ENCODE measurements at regions not wholly inside any gene's neighbourhood (a gene's known extent, or its start where the extent isn't known, plus 50 kb on each side); places are given as distances from the start of the nearest gene placed in this dataset.
"Not testable (repeated sequence)": the region's sequence is repeated elsewhere in the genome, so short reads cannot be mapped to it uniquely, and the experiment has no call there.

DNA sequence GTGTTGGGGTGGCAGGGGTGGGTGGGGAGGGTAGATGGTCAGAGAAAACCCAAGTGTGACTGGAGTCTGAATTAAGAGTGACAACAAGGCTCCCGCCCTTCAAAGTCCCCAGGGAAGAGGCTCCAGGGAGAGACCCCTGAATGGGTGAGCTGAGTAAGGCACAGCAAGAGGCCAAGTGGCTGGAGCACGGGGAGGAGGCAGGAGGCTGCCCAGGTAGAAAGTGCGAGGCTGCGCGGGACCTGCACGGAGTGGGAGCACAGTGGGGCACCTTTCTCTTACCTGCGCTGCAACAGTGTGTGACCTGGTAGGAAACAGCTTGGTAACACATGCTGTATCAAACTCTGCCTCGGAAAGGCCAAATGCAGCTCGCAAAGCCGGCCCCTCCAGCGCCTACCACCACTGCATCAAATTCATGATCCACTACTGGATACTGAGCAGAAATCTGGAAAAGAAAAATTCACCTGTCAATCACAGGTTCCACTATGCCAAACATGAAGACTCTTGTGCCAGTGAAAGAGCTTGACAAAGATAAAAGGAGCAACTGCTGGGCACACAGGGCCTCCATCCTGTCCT, 77.1 kb upstream of the TNK2 start:
- H3K36me3 Mint-ChIP-seq (ENCODE audit: insufficient read depth), result peaks cover 27% of the 10 kb centered on the region
- H3K9me3 Mint-ChIP-seq; H3K4me1 Mint-ChIP-seq (ENCODE audit: low read depth in 2 of 2); ATAC-seq (replicated peaks); DNase-seq; H3K4me3 Mint-ChIP-seq; H3K27me3 Mint-ChIP-seq; H3K27ac Mint-ChIP-seq: not testable (repeated sequence)

DNA sequence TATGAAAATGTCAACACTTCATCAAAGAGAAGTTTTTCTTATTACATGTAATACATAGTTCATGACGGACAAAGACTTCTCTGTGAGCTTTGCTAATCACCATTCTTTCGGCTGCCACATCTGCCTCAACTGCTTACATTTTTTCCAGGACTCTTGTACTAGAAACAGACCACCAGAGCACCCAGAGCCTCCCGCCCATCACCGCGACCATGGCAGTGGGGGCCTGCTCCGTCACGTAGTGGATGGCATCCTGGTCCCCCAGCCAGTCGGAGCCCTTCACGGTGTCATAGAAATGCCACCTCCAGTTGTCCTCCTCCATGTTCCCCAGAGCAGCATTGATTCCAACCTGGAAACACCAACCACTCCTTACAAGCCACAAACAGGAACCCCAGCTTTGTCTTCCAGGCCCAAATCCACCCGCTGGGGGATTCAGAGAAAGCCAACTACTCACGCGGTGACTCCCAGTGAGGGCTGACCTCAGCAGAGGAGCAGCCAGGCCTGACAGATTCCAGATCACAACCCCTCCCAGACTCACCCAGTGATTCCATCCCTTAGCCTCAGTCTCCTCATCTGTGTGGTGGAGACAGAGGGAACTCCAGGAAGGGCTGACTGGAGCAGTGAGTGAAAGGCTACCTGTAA, 76.2 kb upstream of the TNK2 start:
- not testable (repeated sequence) for DNase-seq; ATAC-seq (replicated peaks); H3K4me1 Mint-ChIP-seq (ENCODE audit: low read depth in 2 of 2); H3K27me3 Mint-ChIP-seq; H3K27ac Mint-ChIP-seq; H3K9me3 Mint-ChIP-seq; H3K4me3 Mint-ChIP-seq
- H3K36me3 Mint-ChIP-seq (ENCODE audit: insufficient read depth), result peaks cover 32% of the 10 kb centered on the region

DNA sequence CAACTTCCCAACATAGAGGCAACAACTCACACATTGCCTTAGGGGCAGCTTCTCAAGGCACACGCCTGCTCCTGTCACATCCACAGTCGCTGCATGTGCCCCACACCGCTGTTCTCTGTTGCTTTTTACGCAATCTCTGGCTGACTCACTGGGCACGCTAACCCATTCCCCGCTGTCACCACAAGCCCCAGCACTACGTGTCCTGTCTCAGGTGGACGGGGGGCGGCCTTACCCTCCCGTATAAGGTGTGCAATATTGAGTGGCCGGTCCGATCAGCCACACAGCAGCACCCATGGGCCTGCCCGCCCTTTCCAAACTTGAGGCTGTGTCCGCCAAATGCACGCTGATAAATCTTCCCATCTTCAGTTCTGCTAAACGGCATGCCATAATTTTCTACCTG, 75.5 kb upstream of the TNK2 start:
- H3K27me3 Mint-ChIP-seq; ATAC-seq (replicated peaks); H3K27ac Mint-ChIP-seq; H3K4me3 Mint-ChIP-seq; H3K4me1 Mint-ChIP-seq (ENCODE audit: low read depth in 2 of 2); H3K9me3 Mint-ChIP-seq; DNase-seq: not testable (repeated sequence)
- H3K36me3 Mint-ChIP-seq (ENCODE audit: insufficient read depth), result peaks cover 38% of the 10 kb centered on the region

DNA sequence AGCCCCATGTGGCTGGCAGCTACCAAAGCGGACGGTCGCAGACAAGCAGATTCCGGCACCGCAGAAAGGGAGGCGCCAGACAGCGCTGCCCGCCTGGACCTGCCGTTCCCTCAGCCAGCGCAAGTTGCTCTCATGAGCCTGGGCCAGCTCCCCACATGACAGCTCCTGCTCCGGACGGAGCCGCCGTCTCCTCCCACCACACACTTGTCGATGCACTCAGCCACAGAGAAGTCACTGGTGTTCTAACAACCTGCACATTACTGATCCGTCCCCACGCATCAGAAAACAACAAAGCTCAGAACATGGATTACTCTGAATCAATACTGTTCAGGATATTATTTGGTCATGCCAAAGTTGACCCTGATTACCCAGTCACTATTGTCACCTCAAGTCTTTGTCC, 74.4 kb upstream of the TNK2 start:
- peaks cover 48% of the 10 kb centered on the region for H3K36me3 Mint-ChIP-seq (ENCODE audit: insufficient read depth)
- H3K9me3 Mint-ChIP-seq; H3K27ac Mint-ChIP-seq; H3K27me3 Mint-ChIP-seq; H3K4me3 Mint-ChIP-seq; ATAC-seq (replicated peaks); H3K4me1 Mint-ChIP-seq (ENCODE audit: low read depth in 2 of 2); DNase-seq: not testable (repeated sequence)

DNA sequence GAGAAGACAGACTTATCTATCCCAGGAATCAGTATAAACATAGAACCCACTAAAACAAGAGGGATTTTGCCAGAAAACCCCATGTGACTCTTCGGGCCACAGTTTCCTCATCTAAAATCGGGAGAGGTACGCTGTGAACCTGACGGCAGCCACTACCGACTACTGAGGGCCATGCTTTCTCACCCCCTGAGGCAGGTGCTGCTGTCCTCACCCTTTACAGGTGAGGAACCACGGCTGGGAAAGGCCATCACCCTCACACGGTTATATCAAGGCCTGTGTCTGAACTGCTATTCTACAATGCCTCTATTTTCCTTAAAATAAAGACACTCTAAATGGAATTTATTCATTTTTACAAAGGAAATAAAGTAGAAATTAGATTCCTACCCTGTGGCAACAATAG, 73.4 kb upstream of the TNK2 start:
- H3K4me1 Mint-ChIP-seq (ENCODE audit: low read depth in 2 of 2); DNase-seq; H3K27me3 Mint-ChIP-seq; H3K4me3 Mint-ChIP-seq; H3K27ac Mint-ChIP-seq; ATAC-seq (replicated peaks); H3K9me3 Mint-ChIP-seq: not testable (repeated sequence)
- H3K36me3 Mint-ChIP-seq (ENCODE audit: insufficient read depth), result peaks cover 49% of the 10 kb centered on the region

DNA sequence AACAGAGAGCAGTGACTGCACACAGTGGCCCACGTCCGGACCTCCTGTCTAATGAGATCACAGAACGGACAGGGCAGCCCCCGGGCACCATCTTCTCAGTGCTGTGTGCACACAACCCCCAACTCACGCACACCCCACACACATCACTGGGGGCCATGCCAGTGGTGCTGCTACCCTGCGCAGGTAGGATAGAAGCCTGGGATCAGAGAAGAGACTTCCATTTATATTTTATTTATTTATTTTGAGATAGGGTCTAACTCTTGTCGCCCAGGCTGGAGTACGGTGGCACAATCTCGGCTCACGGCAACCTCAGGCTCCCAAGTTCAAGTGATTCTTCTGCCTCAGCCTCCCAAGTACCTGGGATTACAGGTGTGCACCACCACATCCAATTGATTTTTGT, 71.5 kb upstream of the TNK2 start:
- DNase-seq; H3K27me3 Mint-ChIP-seq; ATAC-seq (replicated peaks); H3K4me1 Mint-ChIP-seq (ENCODE audit: low read depth in 2 of 2); H3K27ac Mint-ChIP-seq; H3K4me3 Mint-ChIP-seq; H3K9me3 Mint-ChIP-seq: not testable (repeated sequence)
- peaks cover 66% of the 10 kb centered on the region for H3K36me3 Mint-ChIP-seq (ENCODE audit: insufficient read depth)

DNA sequence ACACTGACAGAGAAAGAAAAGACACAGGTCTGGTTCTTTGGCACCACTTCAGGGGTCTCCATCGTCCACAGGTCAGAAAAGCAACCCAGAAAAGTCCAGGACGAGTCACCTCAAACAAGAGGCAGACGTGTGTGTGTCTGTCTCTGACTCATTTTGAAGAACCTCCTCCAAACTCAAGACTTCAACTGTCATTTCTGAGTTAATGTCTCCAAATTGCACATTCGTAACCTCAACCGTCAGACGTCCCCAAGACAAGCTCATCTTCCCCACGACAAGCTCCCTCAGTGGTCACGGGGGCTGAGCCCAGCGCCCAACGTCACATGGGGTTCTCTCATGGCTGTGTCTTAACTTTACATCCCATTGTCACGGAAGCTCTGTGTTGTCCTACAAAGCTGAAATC, 70.2 kb upstream of the TNK2 start:
- H3K36me3 Mint-ChIP-seq (ENCODE audit: insufficient read depth), result peaks cover 64% of the 10 kb centered on the region
- H3K9me3 Mint-ChIP-seq; DNase-seq; ATAC-seq (replicated peaks); H3K27ac Mint-ChIP-seq; H3K27me3 Mint-ChIP-seq; H3K4me3 Mint-ChIP-seq; H3K4me1 Mint-ChIP-seq (ENCODE audit: low read depth in 2 of 2): not testable (repeated sequence)

DNA sequence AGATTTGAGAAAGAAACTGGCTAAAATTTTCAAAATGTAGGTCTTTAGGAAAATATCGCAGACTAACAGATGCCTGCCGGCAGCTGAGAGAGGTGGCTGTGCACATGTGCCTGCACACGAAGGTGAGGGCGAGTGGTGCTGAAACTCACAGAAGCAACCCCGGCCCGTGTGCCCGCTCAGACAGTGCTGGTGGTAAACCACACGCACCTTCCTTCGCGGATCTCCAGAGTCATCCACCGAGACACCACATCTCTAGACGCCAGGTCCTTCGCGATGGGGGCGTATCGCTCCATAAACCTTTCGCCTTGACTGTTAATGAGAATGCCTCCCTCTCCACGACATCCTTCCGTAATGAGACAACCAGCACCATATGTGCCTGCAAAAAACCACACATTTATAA, 68.5 kb upstream of the TNK2 start:
- peak; percentile 43 for ATAC-seq (replicated peaks)
- not testable (repeated sequence) for H3K4me1 Mint-ChIP-seq (ENCODE audit: low read depth in 2 of 2); H3K27ac Mint-ChIP-seq; H3K27me3 Mint-ChIP-seq; H3K9me3 Mint-ChIP-seq; DNase-seq; H3K4me3 Mint-ChIP-seq
- peaks cover 64% of the 10 kb centered on the region for H3K36me3 Mint-ChIP-seq (ENCODE audit: insufficient read depth)

DNA sequence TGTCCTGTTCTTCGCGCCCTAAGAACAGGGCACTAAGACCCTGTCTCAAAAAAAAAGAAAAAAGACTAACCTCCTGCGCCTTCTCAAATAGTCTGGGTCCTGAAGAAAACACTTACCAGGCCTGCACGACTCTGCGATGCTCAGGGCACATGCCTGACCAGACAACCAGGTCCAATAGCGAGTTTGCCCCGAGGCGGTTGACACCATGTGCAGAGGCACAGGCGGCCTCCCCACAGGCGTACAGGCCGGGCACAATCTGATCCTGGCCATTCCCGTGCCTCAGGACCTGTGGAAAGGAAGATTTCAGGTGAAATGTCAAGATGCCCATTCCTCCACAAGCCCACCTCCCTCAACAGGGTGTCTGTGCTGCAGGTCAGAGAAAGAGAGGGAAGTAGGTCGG, 65.9 kb upstream of the TNK2 start:
- not testable (repeated sequence) for H3K27ac Mint-ChIP-seq; ATAC-seq (replicated peaks); DNase-seq; H3K4me3 Mint-ChIP-seq; H3K9me3 Mint-ChIP-seq; H3K27me3 Mint-ChIP-seq; H3K4me1 Mint-ChIP-seq (ENCODE audit: low read depth in 2 of 2)
- H3K36me3 Mint-ChIP-seq (ENCODE audit: insufficient read depth), result peaks cover 77% of the 10 kb centered on the region

DNA sequence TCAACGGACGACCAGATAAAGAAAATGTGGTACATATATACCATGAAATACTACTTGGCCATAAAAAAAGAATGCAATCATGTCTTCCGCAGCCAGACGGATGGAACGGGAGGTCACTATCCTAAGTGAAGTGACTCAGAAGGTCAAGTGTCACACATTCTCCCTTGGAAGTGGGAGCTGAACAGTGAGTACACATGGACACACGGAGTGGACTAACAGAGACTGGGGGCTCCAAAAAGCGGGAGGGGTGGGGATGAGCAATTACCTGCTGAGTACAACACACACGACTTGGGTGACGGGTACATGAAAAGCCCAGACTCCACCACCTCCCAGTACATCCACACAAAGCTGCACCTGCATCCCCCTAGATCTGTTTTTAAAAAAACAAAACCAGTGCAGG, 62.5 kb upstream of the TNK2 start:
- not testable (repeated sequence) for H3K27me3 Mint-ChIP-seq; H3K4me1 Mint-ChIP-seq (ENCODE audit: low read depth in 2 of 2); DNase-seq; H3K9me3 Mint-ChIP-seq; H3K4me3 Mint-ChIP-seq; ATAC-seq (replicated peaks)
- peaks cover 68% of the 10 kb centered on the region for H3K36me3 Mint-ChIP-seq (ENCODE audit: insufficient read depth)
- H3K27ac Mint-ChIP-seq, result peak overlapping the region in 1 of 2 donors; percentile 19

DNA sequence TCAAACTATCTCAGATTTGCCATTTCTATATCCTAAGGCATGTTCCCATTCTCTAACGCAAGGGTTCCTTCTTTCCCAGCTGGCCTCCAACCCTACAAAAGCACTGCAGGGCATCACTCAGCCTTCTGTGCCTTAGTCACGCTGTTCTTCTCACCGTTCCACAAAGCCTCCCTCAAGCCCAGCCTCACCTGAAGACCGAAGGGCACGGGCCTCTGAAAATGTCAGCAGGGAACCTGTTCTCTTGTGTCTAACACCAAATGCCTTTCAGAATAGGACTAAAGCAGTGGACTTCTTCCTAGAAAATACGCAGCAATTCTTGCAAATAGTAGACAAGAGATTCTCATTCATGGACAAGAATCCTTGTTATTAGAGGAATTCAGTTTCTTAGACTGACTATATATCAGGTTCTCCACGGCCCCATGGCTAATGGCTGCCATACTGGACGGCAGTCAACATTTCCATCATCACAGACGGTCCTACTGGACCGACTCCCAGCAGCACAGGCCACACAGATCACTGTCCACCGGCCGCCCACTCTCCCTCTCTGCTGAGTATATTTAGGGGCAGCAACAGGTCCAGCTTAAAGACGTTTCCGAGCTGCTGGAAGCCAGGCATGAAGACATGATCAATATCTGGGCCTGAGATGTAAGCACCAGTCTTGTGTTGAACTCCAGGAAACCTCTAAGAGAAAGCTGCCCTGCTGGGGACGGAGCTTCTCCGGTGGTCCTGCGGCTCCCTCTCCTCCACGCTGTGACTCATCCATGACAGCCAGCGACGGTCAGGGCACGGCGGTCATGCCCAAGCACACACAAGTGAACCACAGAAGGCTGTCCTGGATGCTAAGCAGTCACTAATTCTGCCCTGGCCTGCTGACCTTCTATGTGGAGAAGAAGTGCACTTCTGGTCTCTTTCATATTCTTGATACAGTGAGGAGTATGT, 61.8 kb upstream of the TNK2 start:
- not testable (repeated sequence) for H3K4me3 Mint-ChIP-seq; ATAC-seq (replicated peaks); H3K27me3 Mint-ChIP-seq; H3K9me3 Mint-ChIP-seq; DNase-seq; H3K4me1 Mint-ChIP-seq (ENCODE audit: low read depth in 2 of 2)
- Mint-ChIP-seq H3K36me3 (ENCODE audit: insufficient read depth) (peaks cover 66% of the 10 kb centered on the region), H3K27ac (peak overlapping the region in 1 of 2 donors; percentile 19)

DNA sequence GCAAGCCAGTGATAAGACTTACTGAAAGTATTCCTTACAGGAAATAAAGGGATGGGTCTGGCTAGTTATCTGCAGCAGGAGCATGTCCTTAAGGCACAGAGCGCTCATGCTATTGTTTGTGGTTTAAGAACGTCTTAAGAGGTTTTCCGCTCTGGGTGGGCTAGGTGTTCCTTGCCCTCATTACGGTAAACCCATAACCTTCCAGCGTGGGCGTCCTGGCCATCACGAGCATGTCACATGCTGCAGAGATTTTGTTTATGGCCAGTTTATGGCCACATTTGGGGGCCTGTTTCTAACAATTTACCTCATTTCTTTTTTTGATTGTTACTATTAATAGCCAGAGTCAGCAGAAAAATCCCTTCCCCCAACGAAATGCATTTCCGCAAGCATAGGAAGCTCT, 61.0 kb upstream of the TNK2 start:
- H3K36me3 Mint-ChIP-seq (ENCODE audit: insufficient read depth), result peaks cover 63% of the 10 kb centered on the region
- DNase-seq, result not testable (repeated sequence)

DNA sequence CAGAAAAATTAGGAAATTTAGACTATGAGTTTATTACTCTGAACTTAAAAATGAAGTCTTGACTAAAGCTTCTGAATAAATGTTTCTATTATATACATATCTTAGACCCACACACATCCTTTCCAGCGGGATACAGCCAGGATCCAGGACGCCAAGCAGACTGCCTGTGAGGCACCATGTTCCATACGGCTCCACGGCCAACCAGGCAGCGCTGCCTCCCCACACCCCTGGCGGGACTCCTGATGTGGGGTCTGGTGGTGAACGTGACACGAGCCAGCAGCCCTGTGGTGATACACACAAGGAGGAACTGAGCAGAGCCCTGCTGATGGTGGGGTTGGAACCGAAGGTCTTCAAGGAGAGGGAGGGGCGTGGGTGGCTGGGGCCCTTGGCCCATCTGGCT, 59.8 kb upstream of the TNK2 start:
- H3K4me1 Mint-ChIP-seq (ENCODE audit: low read depth in 2 of 2); DNase-seq; H3K27ac Mint-ChIP-seq; H3K9me3 Mint-ChIP-seq; ATAC-seq (replicated peaks); H3K27me3 Mint-ChIP-seq; H3K4me3 Mint-ChIP-seq: not testable (repeated sequence)
- peaks cover 67% of the 10 kb centered on the region for H3K36me3 Mint-ChIP-seq (ENCODE audit: insufficient read depth)

More for the DNA sequence above, 61.0 kb upstream of the TNK2 start:
- H3K9me3 Mint-ChIP-seq; H3K27me3 Mint-ChIP-seq; H3K4me1 Mint-ChIP-seq (ENCODE audit: low read depth in 2 of 2); ATAC-seq (replicated peaks); H3K4me3 Mint-ChIP-seq: not testable (repeated sequence)
- peak overlapping the region in 1 of 2 donors; percentile 19 for H3K27ac Mint-ChIP-seq

DNA sequence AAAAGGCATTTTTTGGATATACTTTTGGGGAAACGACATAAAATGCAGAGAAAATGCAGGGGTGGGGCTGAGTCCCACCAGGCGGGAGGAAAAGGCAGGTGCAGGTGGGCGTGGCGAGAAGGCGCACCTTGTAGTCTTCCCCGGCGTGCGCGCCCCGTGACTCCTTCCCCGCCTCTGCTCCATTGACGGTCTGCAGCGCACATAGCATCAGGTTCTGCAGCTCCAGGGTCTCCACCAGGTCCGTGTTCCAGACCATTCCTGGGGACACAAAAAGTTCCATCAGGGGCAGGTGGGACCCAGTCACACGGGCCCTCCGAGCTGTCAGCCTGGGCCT, 59.0 kb upstream of the TNK2 start:
- not testable (repeated sequence) for H3K4me1 Mint-ChIP-seq (ENCODE audit: low read depth in 2 of 2); ATAC-seq (replicated peaks); H3K9me3 Mint-ChIP-seq; H3K4me3 Mint-ChIP-seq; H3K27ac Mint-ChIP-seq; H3K27me3 Mint-ChIP-seq; DNase-seq
- H3K36me3 Mint-ChIP-seq (ENCODE audit: insufficient read depth), result peaks cover 67% of the 10 kb centered on the region

Data from effector memory CD8-positive, alpha-beta T cell (primary cell).